KMS-11 (cell line): ENCODE measurements at regions not wholly inside any gene's neighbourhood (a gene's known extent, or its start where the extent isn't known, plus 50 kb on each side); places are given as distances from the start of the nearest gene placed in this dataset.

Experiments
- H2AFZ ChIP-seq: fragments of 200-600 bp; sonication (generic); 2 replicates; pipeline ENCODE4 v1.6.1; 2016; ENCODE audit warnings: antibody characterized with exemption, mixed run types, low read depth
- H3K27ac ChIP-seq: fragments of 200-600 bp; sonication (generic); 2 replicates; pipeline ENCODE4 v1.6.1; 2016; ENCODE audit warnings: mild to moderate bottlenecking, mixed run types
- H3K27me3 ChIP-seq: fragments of 200-600 bp; sonication (generic); 2 replicates; pipeline ENCODE4 v1.6.1; 2017; ENCODE audit warnings: mild to moderate bottlenecking, low read depth, mixed run types, moderate library complexity; ENCODE audit not compliant: insufficient read depth
- H3K36me3 ChIP-seq: fragments of 200-600 bp; sonication (generic); 2 replicates; pipeline ENCODE4 v1.6.1; 2017; ENCODE audit warnings: mild to moderate bottlenecking, mixed run types; ENCODE audit not compliant: insufficient read depth
- H3K4me1 ChIP-seq: fragments of 200-600 bp; sonication (generic); 2 replicates; pipeline ENCODE4 v1.6.1; 2016; ENCODE audit warnings: mild to moderate bottlenecking, low read depth, mixed run types; ENCODE audit not compliant: poor library complexity, severe bottlenecking
- H3K4me2 ChIP-seq: fragments of 200-600 bp; sonication (generic); 2 replicates; pipeline ENCODE4 v1.7.0; 2016; ENCODE audit warnings: mild to moderate bottlenecking, mixed run types
- H3K4me3 ChIP-seq: fragments of 200-600 bp; sonication (generic); IDR thresholded peaks from 2 replicates; pipeline ENCODE4 v1.6.1; 2017; ENCODE audit warnings: low read depth, low read length, mixed read lengths; ENCODE audit not compliant: insufficient read depth
- H3K79me2 ChIP-seq: fragments of 200-600 bp; sonication (generic); 2 replicates; pipeline ENCODE4 v1.6.1; 2016; ENCODE audit warnings: low read depth, mixed run types; ENCODE audit not compliant: insufficient read depth
- H3K9ac ChIP-seq: fragments of 200-600 bp; sonication (generic); 2 replicates; pipeline ENCODE4 v1.6.1; 2016; ENCODE audit warnings: mild to moderate bottlenecking, mixed run types
- H4K20me1 ChIP-seq: fragments of 200-600 bp; sonication (generic); 2 replicates; pipeline ENCODE4 v1.6.1; 2016; ENCODE audit warnings: mild to moderate bottlenecking, mixed run types; ENCODE audit not compliant: insufficient read depth
- TF ChIP-seq, protein P1 (sequence below): fragments of 200-600 bp; sonication (generic); conservative IDR thresholded peaks from 2 replicates; pipeline ENCODE4 v1.6.1; 2017; ENCODE audit warnings: low read depth, mild to moderate bottlenecking, antibody characterized with exemption, low read length, moderate library complexity, mixed read lengths

- Histone ChIP-seq H3K4me1 (no peaks in the 10 kb centered on the region), H3K4me2 (no peak overlapping the region)
These were observed 365.9 kb downstream of the MMUT start for GRCh38 chr6:49097116-49097515.

GRCh38 chr6:49088631-49089030 lies 374.4 kb downstream of the MMUT start:
- no peak overlapping the region for H3K4me2 ChIP-seq

More at GRCh38 chr6:49097116-49097515, 365.9 kb downstream of the MMUT start:
- Histone ChIP-seq H3K36me3 (no peaks in the 10 kb centered on the region), H4K20me1 (no peaks in the 10 kb centered on the region), H3K4me3 (no peak overlapping the region), H3K79me2 (no peaks in the 10 kb centered on the region), H3K27me3 (no peaks in the 10 kb centered on the region), H3K9ac (no peak overlapping the region), H3K27ac (no peak overlapping the region), H2AFZ (no peak overlapping the region)
- TF ChIP-seq, protein P1, sequence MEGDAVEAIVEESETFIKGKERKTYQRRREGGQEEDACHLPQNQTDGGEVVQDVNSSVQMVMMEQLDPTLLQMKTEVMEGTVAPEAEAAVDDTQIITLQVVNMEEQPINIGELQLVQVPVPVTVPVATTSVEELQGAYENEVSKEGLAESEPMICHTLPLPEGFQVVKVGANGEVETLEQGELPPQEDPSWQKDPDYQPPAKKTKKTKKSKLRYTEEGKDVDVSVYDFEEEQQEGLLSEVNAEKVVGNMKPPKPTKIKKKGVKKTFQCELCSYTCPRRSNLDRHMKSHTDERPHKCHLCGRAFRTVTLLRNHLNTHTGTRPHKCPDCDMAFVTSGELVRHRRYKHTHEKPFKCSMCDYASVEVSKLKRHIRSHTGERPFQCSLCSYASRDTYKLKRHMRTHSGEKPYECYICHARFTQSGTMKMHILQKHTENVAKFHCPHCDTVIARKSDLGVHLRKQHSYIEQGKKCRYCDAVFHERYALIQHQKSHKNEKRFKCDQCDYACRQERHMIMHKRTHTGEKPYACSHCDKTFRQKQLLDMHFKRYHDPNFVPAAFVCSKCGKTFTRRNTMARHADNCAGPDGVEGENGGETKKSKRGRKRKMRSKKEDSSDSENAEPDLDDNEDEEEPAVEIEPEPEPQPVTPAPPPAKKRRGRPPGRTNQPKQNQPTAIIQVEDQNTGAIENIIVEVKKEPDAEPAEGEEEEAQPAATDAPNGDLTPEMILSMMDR: no peak

GRCh38 chr6:49087369-49087768 lies 375.7 kb downstream of the MMUT start:
- TF ChIP-seq, protein P1: no peak
- Histone ChIP-seq H3K4me3 (no peak overlapping the region), H3K79me2 (no peaks in the 10 kb centered on the region), H3K4me2 (no peak overlapping the region), H4K20me1 (no peaks in the 10 kb centered on the region), H3K36me3 (no peaks in the 10 kb centered on the region), H3K27ac (no peak overlapping the region), H3K27me3 (no peaks in the 10 kb centered on the region), H3K4me1 (no peaks in the 10 kb centered on the region), H2AFZ (no peak overlapping the region), H3K9ac (no peak overlapping the region)

More at GRCh38 chr6:49088631-49089030, 374.4 kb downstream of the MMUT start:
- TF ChIP-seq, protein P1: no peak
- no peaks in the 10 kb centered on the region for H3K4me1 ChIP-seq
- H3K36me3 ChIP-seq: no peaks in the 10 kb centered on the region
- no peak overlapping the region for H3K27ac ChIP-seq
- H3K79me2 ChIP-seq: no peaks in the 10 kb centered on the region
- no peak overlapping the region for H3K4me3 ChIP-seq
- no peaks in the 10 kb centered on the region for H3K27me3 ChIP-seq
- H4K20me1 ChIP-seq: no peaks in the 10 kb centered on the region
- no peak overlapping the region for H3K9ac ChIP-seq
- no peak overlapping the region for H2AFZ ChIP-seq

DNA sequence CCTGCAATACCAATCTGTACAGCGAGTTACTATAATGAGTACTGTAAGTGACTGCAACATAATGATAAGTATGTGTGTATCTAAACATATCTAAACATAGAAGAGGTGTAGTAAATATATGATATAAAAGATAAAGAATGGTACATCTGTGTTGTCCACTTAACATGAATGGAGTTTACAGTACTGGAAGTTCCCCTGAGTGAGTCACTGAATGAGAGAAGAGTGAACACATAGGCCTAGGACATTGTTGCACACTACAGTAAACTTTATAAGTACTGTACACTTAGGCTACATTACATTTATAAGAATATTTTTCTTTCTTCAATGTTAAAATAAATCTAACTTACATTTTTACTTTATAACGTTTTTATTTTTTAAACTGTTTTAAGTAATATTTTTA lies 380.4 kb downstream of the MMUT start:
- H3K27me3 ChIP-seq: no peaks in the 10 kb centered on the region
- TF ChIP-seq, protein P1: no peak

More for the DNA sequence above, 380.4 kb downstream of the MMUT start:
- Histone ChIP-seq H3K9ac (no peak overlapping the region), H2AFZ (no peak overlapping the region), H3K36me3 (no peaks in the 10 kb centered on the region), H4K20me1 (no peaks in the 10 kb centered on the region), H3K79me2 (no peaks in the 10 kb centered on the region), H3K4me3 (no peak overlapping the region), H3K4me1 (no peaks in the 10 kb centered on the region), H3K4me2 (no peak overlapping the region), H3K27ac (no peak overlapping the region)
